Stomach (tissue), 4 donors: ENCODE measurements at regions not wholly inside any gene's neighbourhood (a gene's known extent, or its start where the extent isn't known, plus 50 kb on each side); places are given as distances from the start of the nearest gene placed in this dataset.

Experiments used
- POLR2A ChIP-seq, 4 donors: fragments of 450-650 bp; IDR thresholded peaks; one replicate each; pipeline ENCODE4 v1.6.1; 2016; ENCODE audit warnings: antibody characterized with exemption in 4 of 4, control low read depth in 2 of 4, mild to moderate bottlenecking in 1 of 4, moderate library complexity in 1 of 4
- POLR2AphosphoS5 ChIP-seq, 3 donors: sonication (generic); formaldehyde crosslinking; IDR thresholded peaks; one replicate each; pipeline ENCODE4 v1.6.1; 2016; ENCODE audit warnings: antibody characterized with exemption in 3 of 3
- TF ChIP-seq, protein P1 (sequence below), 7 experiments: fragments of 450-650 bp in 4 of 7; fragments of 200-600 bp in 3 of 7; sonication (generic) in 3 of 7; IDR thresholded peaks; one replicate each; pipeline ENCODE4 v1.5.1; 2016 to 2019; ENCODE audit warnings: antibody characterized with exemption in 7 of 7, control low read depth in 2 of 7, mild to moderate bottlenecking in 1 of 7

DNA sequence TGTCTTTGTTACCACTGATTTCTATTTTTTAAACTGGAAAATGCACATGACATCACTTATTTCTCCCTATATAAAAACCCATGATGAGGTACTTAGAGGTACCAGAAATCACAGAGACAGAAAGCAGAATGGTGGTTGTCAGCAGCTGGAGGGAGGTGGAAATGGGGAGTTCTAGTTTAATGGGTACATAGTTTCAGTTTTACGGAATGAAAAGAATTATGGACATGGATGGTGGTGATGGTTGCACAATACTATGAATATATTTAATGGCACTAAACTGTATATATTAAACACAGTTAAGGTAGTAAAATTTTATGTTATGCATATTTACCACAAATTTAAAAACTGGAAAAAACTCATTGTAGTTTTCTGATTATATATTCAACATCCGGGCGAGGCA is 50.5 kb upstream of the CPEB4 start:
- TF ChIP-seq POLR2AphosphoS5 (IDR thresholded peaks at IDR 0.05): no peak
- TF ChIP-seq, protein P1, sequence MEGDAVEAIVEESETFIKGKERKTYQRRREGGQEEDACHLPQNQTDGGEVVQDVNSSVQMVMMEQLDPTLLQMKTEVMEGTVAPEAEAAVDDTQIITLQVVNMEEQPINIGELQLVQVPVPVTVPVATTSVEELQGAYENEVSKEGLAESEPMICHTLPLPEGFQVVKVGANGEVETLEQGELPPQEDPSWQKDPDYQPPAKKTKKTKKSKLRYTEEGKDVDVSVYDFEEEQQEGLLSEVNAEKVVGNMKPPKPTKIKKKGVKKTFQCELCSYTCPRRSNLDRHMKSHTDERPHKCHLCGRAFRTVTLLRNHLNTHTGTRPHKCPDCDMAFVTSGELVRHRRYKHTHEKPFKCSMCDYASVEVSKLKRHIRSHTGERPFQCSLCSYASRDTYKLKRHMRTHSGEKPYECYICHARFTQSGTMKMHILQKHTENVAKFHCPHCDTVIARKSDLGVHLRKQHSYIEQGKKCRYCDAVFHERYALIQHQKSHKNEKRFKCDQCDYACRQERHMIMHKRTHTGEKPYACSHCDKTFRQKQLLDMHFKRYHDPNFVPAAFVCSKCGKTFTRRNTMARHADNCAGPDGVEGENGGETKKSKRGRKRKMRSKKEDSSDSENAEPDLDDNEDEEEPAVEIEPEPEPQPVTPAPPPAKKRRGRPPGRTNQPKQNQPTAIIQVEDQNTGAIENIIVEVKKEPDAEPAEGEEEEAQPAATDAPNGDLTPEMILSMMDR (IDR thresholded peaks at IDR 0.05): no peak
- TF ChIP-seq POLR2A (IDR thresholded peaks at IDR 0.05): no peak
